Astrocyte (in vitro differentiated cells and primary cell): ENCODE measurements at regions not wholly inside any gene's neighbourhood (a gene's known extent, or its start where the extent isn't known, plus 50 kb on each side); places are given as distances from the start of the nearest gene placed in this dataset.

Experiments
- DNase-seq: peaks from one replicate; pipeline ENCODE4 v3.0.0-alpha.2; 2010; ENCODE audit warnings: low read depth
- FAIRE-seq: peaks from 2 replicates; lab custom pipeline; 2011; peaks lifted over from hg19 to GRCh38; lab: Jason Lieb, UNC
- H2AFZ ChIP-seq: 2 replicates; pipeline ENCODE4 v1.6.0; 2012; ENCODE audit warnings: low read depth, low read length, inconsistent platforms
- H3K27ac ChIP-seq: 2 replicates; pipeline ENCODE4 v1.5.1; 2011; ENCODE audit warnings: low read depth, low read length, inconsistent platforms
- H3K27me3 ChIP-seq: 2 replicates; pipeline ENCODE4 v1.6.0; 2011; ENCODE audit warnings: low read length, inconsistent platforms; ENCODE audit not compliant: insufficient read depth
- H3K36me3 ChIP-seq: 2 replicates; pipeline ENCODE4 v1.5.1; 2011; ENCODE audit warnings: low read length, inconsistent platforms; ENCODE audit not compliant: insufficient read depth
- H3K4me1 ChIP-seq: 2 replicates; pipeline ENCODE4 v1.5.1; 2011; ENCODE audit warnings: low read length, inconsistent platforms; ENCODE audit not compliant: insufficient read depth
- H3K4me2 ChIP-seq: 2 replicates; pipeline ENCODE4 v1.6.0; 2012; ENCODE audit warnings: low read length, inconsistent platforms
- H3K4me3 ChIP-seq: 2 replicates; pipeline ENCODE4 v1.5.1; 2011; ENCODE audit warnings: low read depth, mild to moderate bottlenecking, low read length, inconsistent platforms; ENCODE audit not compliant: insufficient read depth
- H3K79me2 ChIP-seq: 2 replicates; pipeline ENCODE4 v1.6.0; 2012; ENCODE audit warnings: mild to moderate bottlenecking, low read length, inconsistent platforms; ENCODE audit not compliant: insufficient read depth
- H3K9ac ChIP-seq: 2 replicates; pipeline ENCODE4 v1.6.0; 2012; ENCODE audit warnings: mild to moderate bottlenecking, low read length, inconsistent platforms
- H3K9me3 ChIP-seq: 2 replicates; pipeline ENCODE4 v1.5.1; 2012; ENCODE audit warnings: low read depth, mild to moderate bottlenecking, low read length, inconsistent platforms; ENCODE audit not compliant: insufficient read depth
- H4K20me1 ChIP-seq: 2 replicates; pipeline ENCODE4 v1.6.0; 2012; ENCODE audit warnings: low read length, inconsistent platforms; ENCODE audit not compliant: insufficient read depth
- H3K27ac Mint-ChIP-seq: one replicate; pipeline ENCODE4 v1.8.0; 2021; ENCODE audit warnings: mild to moderate bottlenecking, mixed read lengths; ENCODE audit not compliant: unreplicated experiment
- H3K27me3 Mint-ChIP-seq: one replicate; pipeline ENCODE4 v1.8.0; 2021; ENCODE audit warnings: low read depth, mixed read lengths; ENCODE audit not compliant: unreplicated experiment
- H3K36me3 Mint-ChIP-seq: one replicate; pipeline ENCODE4 v1.8.0; 2021; ENCODE audit warnings: low read depth, mixed read lengths; ENCODE audit not compliant: unreplicated experiment
- H3K4me1 Mint-ChIP-seq: one replicate; pipeline ENCODE4 v1.8.0; 2021; ENCODE audit warnings: low read depth, mixed read lengths; ENCODE audit not compliant: unreplicated experiment
- H3K4me3 Mint-ChIP-seq: one replicate; pipeline ENCODE4 v1.8.0; 2021; ENCODE audit warnings: mild to moderate bottlenecking, moderate library complexity, mixed read lengths; ENCODE audit not compliant: unreplicated experiment
- H3K9me3 Mint-ChIP-seq: one replicate; pipeline ENCODE4 v1.8.0; 2021; ENCODE audit warnings: mild to moderate bottlenecking, mixed read lengths; ENCODE audit not compliant: unreplicated experiment
- EZH2 ChIP-seq: IDR thresholded peaks from 2 replicates; pipeline ENCODE4 v1.6.1; 2012; ENCODE audit warnings: mild to moderate bottlenecking, low read length, inconsistent platforms; ENCODE audit not compliant: insufficient read depth
- TF ChIP-seq, protein P1 (sequence below): IDR thresholded peaks from 2 replicates; pipeline ENCODE4 v1.5.1; 2011; ENCODE audit warnings: low read depth, mild to moderate bottlenecking, inconsistent platforms, low read length, moderate library complexity; ENCODE audit not compliant: insufficient read depth

DNA sequence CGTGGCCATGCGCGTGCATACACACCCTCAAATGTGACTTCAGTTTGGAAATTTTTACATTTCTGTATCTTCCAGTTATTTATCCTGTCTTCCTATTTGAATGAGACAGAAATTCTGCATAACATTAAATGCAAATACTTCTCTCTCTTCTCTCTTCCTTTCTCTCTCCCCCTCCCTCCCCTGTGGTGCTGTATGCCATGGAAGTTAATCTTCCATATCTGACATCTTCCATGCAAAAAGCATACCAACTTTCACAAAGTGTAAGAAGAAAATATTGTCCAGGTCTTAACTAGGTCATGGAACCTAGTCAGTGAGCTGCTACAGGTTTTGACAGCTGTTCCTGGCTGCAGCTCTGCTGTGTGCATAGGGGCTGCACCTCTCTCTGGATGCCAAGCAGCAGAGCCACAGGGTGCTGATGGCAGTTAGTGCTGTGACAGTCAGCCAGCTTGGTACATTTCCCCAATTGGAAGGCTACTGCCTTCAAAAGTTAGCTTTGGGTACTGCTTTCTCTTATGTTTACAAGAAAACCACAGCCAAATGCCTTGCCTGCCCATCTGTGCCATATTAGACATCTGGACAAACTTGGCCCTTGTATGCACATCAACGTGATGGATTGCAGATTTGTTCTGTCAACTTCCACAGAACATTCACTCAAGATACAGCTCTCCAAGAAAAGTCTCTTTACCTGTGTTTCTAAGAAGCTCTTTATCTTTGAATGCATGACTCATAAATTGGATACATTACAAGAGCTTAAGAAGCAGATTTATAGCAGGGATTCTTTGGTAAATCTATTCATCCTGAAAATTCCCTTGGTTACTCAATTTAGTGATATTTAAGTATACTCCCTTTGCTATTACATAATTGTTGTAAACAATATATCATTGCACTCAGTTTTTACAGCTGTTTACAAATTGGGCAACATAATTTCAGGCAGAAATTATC lies 623.8 kb downstream of the EPHA5 start:
- Histone ChIP-seq H2AFZ (no peak overlapping the region), H3K4me3 (no peak overlapping the region), H3K9ac (no peak overlapping the region), H3K4me2 (no peak overlapping the region), H3K4me1 (no peaks in the 10 kb centered on the region), H3K36me3 (no peaks in the 10 kb centered on the region), H4K20me1 (no peaks in the 10 kb centered on the region), H3K9me3 (no peaks in the 10 kb centered on the region), H3K27me3 (no peaks in the 10 kb centered on the region), H3K27ac (no peak overlapping the region), H3K79me2 (no peaks in the 10 kb centered on the region)
- Mint-ChIP-seq H3K4me1 (no peaks in the 10 kb centered on the region), H3K27ac (no peak overlapping the region), H3K27me3 (no peaks in the 10 kb centered on the region), H3K4me3 (no peak overlapping the region), H3K36me3 (no peaks in the 10 kb centered on the region), H3K9me3 (no peaks in the 10 kb centered on the region)
- peak; percentile 75 for DNase-seq
- TF ChIP-seq EZH2: no peak
- TF ChIP-seq, protein P1, sequence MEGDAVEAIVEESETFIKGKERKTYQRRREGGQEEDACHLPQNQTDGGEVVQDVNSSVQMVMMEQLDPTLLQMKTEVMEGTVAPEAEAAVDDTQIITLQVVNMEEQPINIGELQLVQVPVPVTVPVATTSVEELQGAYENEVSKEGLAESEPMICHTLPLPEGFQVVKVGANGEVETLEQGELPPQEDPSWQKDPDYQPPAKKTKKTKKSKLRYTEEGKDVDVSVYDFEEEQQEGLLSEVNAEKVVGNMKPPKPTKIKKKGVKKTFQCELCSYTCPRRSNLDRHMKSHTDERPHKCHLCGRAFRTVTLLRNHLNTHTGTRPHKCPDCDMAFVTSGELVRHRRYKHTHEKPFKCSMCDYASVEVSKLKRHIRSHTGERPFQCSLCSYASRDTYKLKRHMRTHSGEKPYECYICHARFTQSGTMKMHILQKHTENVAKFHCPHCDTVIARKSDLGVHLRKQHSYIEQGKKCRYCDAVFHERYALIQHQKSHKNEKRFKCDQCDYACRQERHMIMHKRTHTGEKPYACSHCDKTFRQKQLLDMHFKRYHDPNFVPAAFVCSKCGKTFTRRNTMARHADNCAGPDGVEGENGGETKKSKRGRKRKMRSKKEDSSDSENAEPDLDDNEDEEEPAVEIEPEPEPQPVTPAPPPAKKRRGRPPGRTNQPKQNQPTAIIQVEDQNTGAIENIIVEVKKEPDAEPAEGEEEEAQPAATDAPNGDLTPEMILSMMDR: no peak
- FAIRE-seq: no peak

DNA sequence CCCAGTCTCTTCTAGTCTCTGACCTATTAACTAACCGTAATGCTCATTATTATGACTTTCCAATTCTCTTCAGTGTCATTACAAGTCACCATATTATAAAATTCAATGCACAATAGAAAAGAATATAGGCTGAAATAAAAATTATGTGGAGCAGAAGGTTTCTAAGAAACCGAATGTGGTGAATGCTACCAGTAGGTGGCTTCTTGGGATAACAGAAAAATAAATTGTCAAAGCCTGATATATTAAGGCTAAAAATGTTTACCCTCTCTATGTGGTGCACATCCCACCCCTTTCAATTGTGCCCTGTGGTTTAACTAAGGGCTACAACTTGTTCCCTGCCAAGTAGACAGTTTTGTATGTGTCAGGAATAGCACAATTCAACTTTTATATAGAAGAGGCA lies 624.6 kb upstream of the TECRL start:
- peaks cover 2% of the 10 kb centered on the region for H3K27me3 Mint-ChIP-seq
- H3K4me3 ChIP-seq: no peak overlapping the region
- no peaks in the 10 kb centered on the region for H3K9me3 ChIP-seq
- DNase-seq (peak; percentile 5), FAIRE-seq (no peak)
- H3K27ac Mint-ChIP-seq: no peak overlapping the region
- H3K4me1 Mint-ChIP-seq: no peaks in the 10 kb centered on the region
- no peak overlapping the region for H3K4me2 ChIP-seq
- H3K27ac ChIP-seq: no peak overlapping the region
- no peaks in the 10 kb centered on the region for H3K36me3 ChIP-seq
- no peaks in the 10 kb centered on the region for H3K27me3 ChIP-seq
- H3K4me3 Mint-ChIP-seq: no peak overlapping the region
- TF ChIP-seq EZH2: no peak
- TF ChIP-seq, protein P1: peak; percentile 39
- H3K9me3 Mint-ChIP-seq: no peaks in the 10 kb centered on the region
- H4K20me1 ChIP-seq: no peaks in the 10 kb centered on the region
- no peaks in the 10 kb centered on the region for H3K79me2 ChIP-seq
- no peaks in the 10 kb centered on the region for H3K36me3 Mint-ChIP-seq
- no peak overlapping the region for H3K9ac ChIP-seq
- no peak overlapping the region for H2AFZ ChIP-seq
- H3K4me1 ChIP-seq: no peaks in the 10 kb centered on the region

DNA sequence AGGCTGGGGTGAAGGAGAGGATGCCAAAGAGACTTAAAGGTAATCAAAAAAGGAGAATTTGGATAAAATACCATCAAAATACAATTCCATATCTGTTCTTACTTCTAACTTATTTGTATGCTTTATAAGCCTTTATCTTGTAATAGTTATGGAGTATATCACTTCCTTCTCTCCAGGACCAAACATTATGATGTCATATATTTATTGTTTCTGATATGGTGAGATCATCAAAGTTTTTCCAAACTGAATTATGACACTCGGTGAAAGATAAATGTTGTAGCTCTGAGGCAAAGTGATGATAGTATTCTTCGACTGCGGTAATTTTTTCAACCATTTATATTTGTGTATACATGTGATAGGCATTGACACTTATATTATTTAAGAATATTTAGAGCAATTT lies 619.3 kb upstream of the TECRL start:
- no peaks in the 10 kb centered on the region for H3K27me3 Mint-ChIP-seq
- H4K20me1 ChIP-seq: no peaks in the 10 kb centered on the region

More for the DNA sequence above, 619.3 kb upstream of the TECRL start:
- Mint-ChIP-seq H3K36me3 (no peaks in the 10 kb centered on the region), H3K27ac (no peak overlapping the region), H3K4me3 (no peak overlapping the region), H3K9me3 (no peaks in the 10 kb centered on the region), H3K4me1 (no peaks in the 10 kb centered on the region)
- no peaks in the 10 kb centered on the region for H3K27me3 ChIP-seq
- no peak for DNase-seq
- no peaks in the 10 kb centered on the region for H3K9me3 ChIP-seq
- H3K79me2 ChIP-seq: no peaks in the 10 kb centered on the region
- H3K9ac ChIP-seq: no peak overlapping the region
- no peak for TF ChIP-seq EZH2
- TF ChIP-seq, protein P1: no peak
- no peak overlapping the region for H3K4me3 ChIP-seq
- FAIRE-seq: no peak
- no peak overlapping the region for H3K4me2 ChIP-seq
- no peaks in the 10 kb centered on the region for H3K4me1 ChIP-seq
- H3K27ac ChIP-seq: no peak overlapping the region
- no peak overlapping the region for H2AFZ ChIP-seq
- H3K36me3 ChIP-seq: no peaks in the 10 kb centered on the region
